GM23248 (cell line): ENCODE measurements at regions not wholly inside any gene's neighbourhood (a gene's known extent, or its start where the extent isn't known, plus 50 kb on each side); places are given as distances from the start of the nearest gene placed in this dataset.

ENCODE experiments used
- EZH2 ChIP-seq: fragments of 200-600 bp; sonication (generic); IDR thresholded peaks from 2 replicates; pipeline ENCODE4 v1.6.1; 2018; ENCODE audit warnings: antibody characterized with exemption, mild to moderate bottlenecking; ENCODE audit not compliant: insufficient read depth, poor library complexity, severe bottlenecking
- EZH2phosphoT487 ChIP-seq: fragments of 200-600 bp; sonication (generic); IDR thresholded peaks from 2 replicates; pipeline ENCODE4 v1.6.1; 2018; ENCODE audit warnings: antibody characterized with exemption, moderate library complexity, mild to moderate bottlenecking, low read depth; ENCODE audit not compliant: insufficient read depth

DNA sequence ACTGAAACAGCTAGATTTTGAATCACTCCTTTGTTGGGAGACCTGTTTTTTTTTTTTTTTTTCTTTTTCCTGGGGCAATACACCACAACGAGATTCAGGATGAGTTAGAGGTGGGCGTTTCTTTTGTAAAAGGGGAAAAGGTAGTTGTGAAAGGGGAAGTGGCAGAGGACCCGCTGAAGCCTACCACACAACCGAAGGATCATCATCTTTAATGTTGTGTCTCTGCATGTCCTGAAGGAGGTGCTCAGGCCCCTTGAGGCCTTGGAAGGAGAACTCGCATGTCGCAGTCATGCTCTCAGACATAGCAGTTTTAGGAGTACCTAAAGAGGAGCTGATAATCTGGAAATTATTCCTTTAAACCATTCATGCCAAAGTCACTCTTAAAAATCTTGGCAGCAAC, 137.9 kb upstream of the LRIG1 start:
- no peak for TF ChIP-seq EZH2
- no peak for TF ChIP-seq EZH2phosphoT487
